LNCaP clone FGC (cell line): ENCODE measurements at regions not wholly inside any gene's neighbourhood (a gene's known extent, or its start where the extent isn't known, plus 50 kb on each side); places are given as distances from the start of the nearest gene placed in this dataset.
"Not testable (repeated sequence)": the region's sequence is repeated elsewhere in the genome, so short reads cannot be mapped to it uniquely, and the experiment has no call there.

Experiments used
- DNase-seq: peaks from one replicate; pipeline ENCODE4 v3.0.0-alpha.2; 2011; ENCODE audit warnings: low read depth
- H3K4me3 ChIP-seq: 2 replicates; pipeline ENCODE4 v1.5.1; 2011; ENCODE audit warnings: mild to moderate bottlenecking, low read depth, low read length, control low read depth
- TF ChIP-seq, protein P1 (sequence below): IDR thresholded peaks from 2 replicates; pipeline ENCODE4 v1.5.1; 2012; ENCODE audit warnings: mild to moderate bottlenecking; ENCODE audit not compliant: control insufficient read depth, insufficient read depth; ENCODE audit errors: extremely low read depth

DNA sequence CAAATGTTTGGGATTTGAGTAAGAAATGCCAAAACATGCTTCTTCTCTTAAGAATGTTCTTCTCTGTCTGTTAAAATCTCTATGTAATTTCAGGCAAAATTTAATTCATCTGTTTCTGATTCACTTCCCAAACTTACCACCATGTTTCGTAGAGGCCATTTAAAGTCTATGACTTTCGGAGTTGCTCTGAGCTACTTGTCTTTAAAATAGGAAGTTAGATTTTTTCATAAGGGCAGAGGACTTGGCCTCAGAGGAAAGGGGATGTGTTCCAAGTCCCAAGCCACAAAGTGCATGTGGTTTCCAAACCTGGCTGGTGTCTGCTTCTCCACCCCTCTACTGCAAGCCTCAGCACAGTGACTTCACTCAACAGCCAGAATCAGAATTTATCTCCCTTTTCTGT lies 111.3 kb upstream of the ADRA1B start:
- H3K4me3 ChIP-seq: no peak overlapping the region
- TF ChIP-seq, protein P1, sequence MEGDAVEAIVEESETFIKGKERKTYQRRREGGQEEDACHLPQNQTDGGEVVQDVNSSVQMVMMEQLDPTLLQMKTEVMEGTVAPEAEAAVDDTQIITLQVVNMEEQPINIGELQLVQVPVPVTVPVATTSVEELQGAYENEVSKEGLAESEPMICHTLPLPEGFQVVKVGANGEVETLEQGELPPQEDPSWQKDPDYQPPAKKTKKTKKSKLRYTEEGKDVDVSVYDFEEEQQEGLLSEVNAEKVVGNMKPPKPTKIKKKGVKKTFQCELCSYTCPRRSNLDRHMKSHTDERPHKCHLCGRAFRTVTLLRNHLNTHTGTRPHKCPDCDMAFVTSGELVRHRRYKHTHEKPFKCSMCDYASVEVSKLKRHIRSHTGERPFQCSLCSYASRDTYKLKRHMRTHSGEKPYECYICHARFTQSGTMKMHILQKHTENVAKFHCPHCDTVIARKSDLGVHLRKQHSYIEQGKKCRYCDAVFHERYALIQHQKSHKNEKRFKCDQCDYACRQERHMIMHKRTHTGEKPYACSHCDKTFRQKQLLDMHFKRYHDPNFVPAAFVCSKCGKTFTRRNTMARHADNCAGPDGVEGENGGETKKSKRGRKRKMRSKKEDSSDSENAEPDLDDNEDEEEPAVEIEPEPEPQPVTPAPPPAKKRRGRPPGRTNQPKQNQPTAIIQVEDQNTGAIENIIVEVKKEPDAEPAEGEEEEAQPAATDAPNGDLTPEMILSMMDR: no peak
- no peak for DNase-seq

DNA sequence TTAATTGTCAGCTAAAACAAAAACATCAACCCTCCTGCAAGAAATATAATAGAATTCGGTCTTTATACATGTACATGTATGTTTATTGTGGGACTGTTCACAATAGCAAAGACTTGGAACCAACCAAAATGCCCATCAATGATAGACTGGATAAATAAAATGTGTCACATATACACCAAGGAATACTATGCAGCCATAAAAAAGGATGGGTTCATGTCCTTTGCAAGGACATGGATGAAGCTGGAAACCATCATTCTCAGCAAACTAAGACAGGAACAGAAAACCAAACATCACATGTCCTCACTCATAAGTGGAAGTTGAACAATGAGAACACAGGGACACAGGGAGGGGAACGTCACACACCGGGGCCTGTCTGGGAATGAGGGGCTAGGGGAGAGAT lies 109.1 kb upstream of the ADRA1B start:
- not testable (repeated sequence) for DNase-seq, H3K4me3 ChIP-seq

DNA sequence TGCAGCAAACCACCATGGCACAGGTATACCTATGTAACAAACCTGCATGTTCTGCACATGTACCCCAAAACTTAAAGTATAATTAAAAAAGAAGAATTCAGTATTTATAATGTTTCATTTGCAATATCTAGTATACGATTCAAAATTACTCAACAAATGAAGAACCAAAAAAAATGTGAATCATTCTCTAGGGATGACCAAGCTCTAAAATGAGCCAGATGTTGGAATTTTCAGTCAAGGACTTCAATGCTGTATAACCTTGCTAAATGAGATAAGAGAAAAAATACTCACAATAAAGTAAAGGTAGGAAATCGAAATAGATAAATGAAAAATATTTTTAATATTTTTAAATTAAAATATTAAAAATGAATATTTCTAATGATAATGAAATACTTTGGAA lies 108.7 kb upstream of the ADRA1B start:
- TF ChIP-seq, protein P1: no peak

DNA sequence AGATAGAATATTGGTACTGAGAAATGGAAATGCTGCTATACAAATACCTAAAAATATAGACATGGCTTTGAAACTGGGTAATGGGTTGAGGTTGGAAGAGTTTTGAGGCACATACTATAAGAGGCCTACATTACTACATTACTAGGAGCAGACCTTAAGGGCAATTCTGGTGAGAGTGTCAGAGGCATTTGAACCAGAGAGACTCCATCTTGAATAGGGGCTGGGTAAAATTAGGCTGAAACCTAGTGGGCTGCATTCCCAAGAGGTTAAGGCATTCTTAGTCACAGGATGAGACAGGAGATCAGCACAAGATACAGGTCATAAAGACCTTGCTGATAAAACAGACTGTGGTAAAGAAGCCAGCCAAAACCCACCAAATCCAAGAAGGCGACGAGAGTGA lies 104.6 kb upstream of the ADRA1B start:
- TF ChIP-seq, protein P1: no peak
- no peak for DNase-seq
- no peak overlapping the region for H3K4me3 ChIP-seq

More for the DNA sequence above, 108.7 kb upstream of the ADRA1B start:
- H3K4me3 ChIP-seq: no peak overlapping the region
- no peak for DNase-seq

DNA sequence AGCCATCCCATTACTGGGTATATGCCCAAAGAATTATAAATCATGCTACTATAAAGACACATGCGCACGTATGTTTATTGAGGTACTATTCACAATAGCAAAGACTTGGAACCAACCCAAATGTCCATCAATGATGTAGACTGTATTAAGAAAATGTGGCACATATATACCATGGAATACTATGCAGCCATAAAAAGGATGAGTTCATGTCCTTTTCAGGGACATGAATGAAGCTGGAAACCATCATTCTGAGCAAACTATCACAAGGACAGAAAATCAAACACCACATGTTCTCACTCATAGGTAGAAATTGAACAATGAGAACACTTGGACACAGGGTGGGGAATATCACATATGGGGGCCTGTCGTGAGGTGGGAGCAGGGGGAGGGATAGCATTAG lies 103.5 kb upstream of the ADRA1B start:
- not testable (repeated sequence) for DNase-seq, H3K4me3 ChIP-seq

DNA sequence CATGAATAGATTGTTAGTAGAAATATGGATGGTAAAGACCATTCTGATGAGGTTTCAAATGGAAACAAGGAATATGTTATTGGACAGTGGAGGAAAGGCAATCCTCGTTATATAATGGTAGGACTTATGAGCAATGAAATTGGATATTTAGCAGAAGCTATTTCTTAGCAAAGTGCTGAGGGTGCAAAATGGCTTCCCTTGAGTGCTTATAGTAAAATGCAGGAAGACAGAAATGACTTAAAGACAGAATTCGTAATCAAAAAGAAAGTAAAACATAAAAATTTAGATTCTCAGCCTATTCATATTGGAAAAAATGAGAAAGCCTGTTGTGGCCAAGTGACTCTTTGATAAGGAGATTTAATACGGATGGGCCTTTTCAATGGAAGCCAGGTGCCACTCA lies 102.1 kb upstream of the ADRA1B start:
- TF ChIP-seq, protein P1: no peak
- no peak overlapping the region for H3K4me3 ChIP-seq
- DNase-seq: no peak

DNA sequence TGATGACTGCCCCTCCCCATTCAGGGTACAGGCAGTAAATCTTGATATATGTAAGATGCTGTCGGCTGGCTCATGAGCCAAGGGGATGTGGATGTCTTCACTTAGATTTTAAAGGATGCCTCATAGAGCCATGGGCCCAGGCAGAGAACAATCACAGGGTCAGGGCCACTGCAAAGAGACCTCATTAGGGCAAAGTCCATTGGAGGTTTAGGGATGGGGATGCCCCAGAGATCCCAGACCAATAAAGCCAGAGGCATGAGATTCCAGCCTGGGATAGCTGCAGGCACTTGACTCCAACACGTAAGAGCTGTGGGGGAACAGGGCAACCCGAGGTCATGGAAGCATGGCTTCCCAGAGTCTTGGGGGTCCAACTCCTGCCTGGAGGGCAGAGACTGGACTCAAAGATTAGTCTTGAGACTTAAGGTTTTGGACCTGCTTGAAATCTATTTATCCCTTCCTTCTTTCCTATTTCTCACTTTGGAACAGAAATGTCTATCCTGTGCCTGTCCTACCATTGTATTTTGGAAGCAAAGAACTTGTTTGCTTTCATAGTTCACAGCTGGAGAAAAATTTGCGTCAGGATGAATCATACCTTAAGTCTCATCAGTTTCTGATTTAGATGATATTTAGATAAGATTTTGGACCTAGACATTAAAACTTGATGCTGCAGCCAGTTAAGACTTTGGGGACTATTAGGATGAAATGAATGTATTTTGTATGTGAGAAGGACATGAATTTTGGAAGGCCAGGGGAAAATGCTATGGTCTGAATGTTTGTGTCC lies 101.3 kb upstream of the ADRA1B start:
- no peak for DNase-seq
- H3K4me3 ChIP-seq: no peak overlapping the region
- TF ChIP-seq, protein P1: no peak

DNA sequence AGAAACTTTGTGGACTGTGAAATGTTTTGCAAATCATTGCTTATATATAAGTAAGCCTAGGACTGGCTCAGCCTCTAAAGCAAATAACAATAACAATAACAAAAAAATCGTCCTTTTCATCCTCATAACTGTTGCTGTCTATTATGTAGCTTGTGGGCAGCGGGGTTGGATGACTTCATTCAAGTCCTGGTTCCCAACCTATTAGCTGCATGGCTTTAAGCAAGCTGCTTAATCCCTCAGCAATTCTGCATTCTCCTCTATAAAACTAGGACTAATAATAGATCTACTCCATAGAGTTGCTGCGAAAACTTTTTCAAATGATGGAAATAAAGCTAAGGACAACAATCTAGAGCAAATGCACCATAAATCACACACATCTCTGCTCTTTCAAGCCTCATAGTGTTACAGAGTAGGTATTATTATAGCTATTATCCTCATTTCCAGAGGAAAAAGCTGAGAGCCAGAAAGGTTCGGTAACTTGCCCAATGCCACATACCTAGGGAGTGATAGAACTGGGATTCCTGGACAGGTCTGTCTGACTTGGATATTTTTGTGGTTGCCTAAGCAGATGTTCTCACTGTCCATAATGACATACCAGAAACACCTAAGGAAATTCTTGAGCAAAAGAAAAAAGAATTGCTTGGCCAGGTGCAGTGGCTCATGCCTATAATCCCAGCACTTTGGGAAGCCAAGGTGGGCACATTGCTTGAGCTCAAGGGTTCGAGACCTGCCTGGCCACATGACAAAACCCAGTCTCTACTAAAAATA lies 98.8 kb upstream of the ADRA1B start:
- no peak for DNase-seq
- TF ChIP-seq, protein P1: no peak
- H3K4me3 ChIP-seq: no peak overlapping the region
